ENCODE measurements at regions not wholly inside any gene's neighbourhood (a gene's known extent, or its start where the extent isn't known, plus 50 kb on each side); places are given as distances from the start of the nearest gene placed in this dataset.
"Not testable (repeated sequence)": the region's sequence is repeated elsewhere in the genome, so short reads cannot be mapped to it uniquely, and the experiment has no call there.

GRCh38 chr21:14050121-14050520, 160.6 kb downstream of the LIPI start:
- H3K27me3 Mint-ChIP-seq (ENCODE audit: unreplicated experiment): no peaks in the 10 kb centered on the region
- TF ChIP-seq CTCF (IDR thresholded peaks at IDR 0.05): no peak
- H3K4me1 Mint-ChIP-seq (ENCODE audit: unreplicated experiment): no peaks in the 10 kb centered on the region
- no peak for DNase-seq (ENCODE audit: extremely low spot score, unreplicated experiment)
- no peaks in the 10 kb centered on the region for H3K36me3 Mint-ChIP-seq (ENCODE audit: unreplicated experiment)
- H3K4me3 Mint-ChIP-seq (ENCODE audit: unreplicated experiment): no peak overlapping the region
- H3K27ac Mint-ChIP-seq (ENCODE audit: unreplicated experiment): no peak overlapping the region
- peaks cover 17% of the 10 kb centered on the region for H3K9me3 Mint-ChIP-seq (ENCODE audit: unreplicated experiment)

- H3K36me3 Mint-ChIP-seq (ENCODE audit: unreplicated experiment): no peaks in the 10 kb centered on the region
- H3K27me3 Mint-ChIP-seq (ENCODE audit: unreplicated experiment): no peaks in the 10 kb centered on the region
- no peak for TF ChIP-seq CTCF (IDR thresholded peaks at IDR 0.05)
- H3K9me3 Mint-ChIP-seq (ENCODE audit: unreplicated experiment): peaks cover 14% of the 10 kb centered on the region
- DNase-seq (ENCODE audit: extremely low spot score, unreplicated experiment): no peak
- H3K27ac Mint-ChIP-seq (ENCODE audit: unreplicated experiment): no peak overlapping the region
- H3K4me1 Mint-ChIP-seq (ENCODE audit: unreplicated experiment): no peaks in the 10 kb centered on the region
- H3K4me3 Mint-ChIP-seq (ENCODE audit: unreplicated experiment): no peak overlapping the region
These were observed 164.4 kb downstream of the LIPI start for GRCh38 chr21:14046401-14046800.

- no peaks in the 10 kb centered on the region for H3K4me1 Mint-ChIP-seq (ENCODE audit: unreplicated experiment)
- H3K4me3 Mint-ChIP-seq (ENCODE audit: unreplicated experiment): no peak overlapping the region
- H3K27me3 Mint-ChIP-seq (ENCODE audit: unreplicated experiment): no peaks in the 10 kb centered on the region
- H3K27ac Mint-ChIP-seq (ENCODE audit: unreplicated experiment): no peak overlapping the region
- no peak for TF ChIP-seq CTCF (IDR thresholded peaks at IDR 0.05)
- peaks cover 10% of the 10 kb centered on the region for H3K9me3 Mint-ChIP-seq (ENCODE audit: unreplicated experiment)
- H3K36me3 Mint-ChIP-seq (ENCODE audit: unreplicated experiment): no peaks in the 10 kb centered on the region
- DNase-seq (ENCODE audit: extremely low spot score, unreplicated experiment): no peak
These were observed 170.4 kb downstream of the LIPI start for GRCh38 chr21:14040386-14040785.

GRCh38 chr21:14028619-14029018, 182.1 kb downstream of the LIPI start:
- peak overlapping the region; percentile 33 for H3K4me3 Mint-ChIP-seq (ENCODE audit: unreplicated experiment)
- not testable (repeated sequence) for H3K4me1 Mint-ChIP-seq (ENCODE audit: unreplicated experiment); DNase-seq (ENCODE audit: extremely low spot score, unreplicated experiment); H3K36me3 Mint-ChIP-seq (ENCODE audit: unreplicated experiment); H3K27me3 Mint-ChIP-seq (ENCODE audit: unreplicated experiment); H3K9me3 Mint-ChIP-seq (ENCODE audit: unreplicated experiment); H3K27ac Mint-ChIP-seq (ENCODE audit: unreplicated experiment)

- not testable (repeated sequence) for H3K4me1 Mint-ChIP-seq (ENCODE audit: unreplicated experiment); H3K27me3 Mint-ChIP-seq (ENCODE audit: unreplicated experiment); H3K36me3 Mint-ChIP-seq (ENCODE audit: unreplicated experiment); H3K9me3 Mint-ChIP-seq (ENCODE audit: unreplicated experiment)
- Mint-ChIP-seq H3K4me3 (ENCODE audit: unreplicated experiment) (peak overlapping the region; percentile 86), H3K27ac (ENCODE audit: unreplicated experiment) (peak overlapping the region; percentile 86)
- DNase-seq (ENCODE audit: extremely low spot score, unreplicated experiment): peak; percentile 93
These were observed 183.4 kb downstream of the LIPI start for GRCh38 chr21:14027235-14027869.

- H3K9me3 Mint-ChIP-seq (ENCODE audit: unreplicated experiment); H3K36me3 Mint-ChIP-seq (ENCODE audit: unreplicated experiment); H3K27ac Mint-ChIP-seq (ENCODE audit: unreplicated experiment); H3K4me3 Mint-ChIP-seq (ENCODE audit: unreplicated experiment); H3K27me3 Mint-ChIP-seq (ENCODE audit: unreplicated experiment); DNase-seq (ENCODE audit: extremely low spot score, unreplicated experiment); H3K4me1 Mint-ChIP-seq (ENCODE audit: unreplicated experiment): not testable (repeated sequence)
These were observed 190.6 kb downstream of the LIPI start for GRCh38 chr21:14020108-14020507.

- not testable (repeated sequence) for H3K4me3 Mint-ChIP-seq (ENCODE audit: unreplicated experiment); H3K9me3 Mint-ChIP-seq (ENCODE audit: unreplicated experiment); H3K36me3 Mint-ChIP-seq (ENCODE audit: unreplicated experiment); H3K27ac Mint-ChIP-seq (ENCODE audit: unreplicated experiment); H3K27me3 Mint-ChIP-seq (ENCODE audit: unreplicated experiment); DNase-seq (ENCODE audit: extremely low spot score, unreplicated experiment); H3K4me1 Mint-ChIP-seq (ENCODE audit: unreplicated experiment)
These were observed 194.9 kb downstream of the LIPI start for GRCh38 chr21:14015841-14016240.

- not testable (repeated sequence) for H3K27ac Mint-ChIP-seq (ENCODE audit: unreplicated experiment); H3K4me3 Mint-ChIP-seq (ENCODE audit: unreplicated experiment); H3K36me3 Mint-ChIP-seq (ENCODE audit: unreplicated experiment); H3K9me3 Mint-ChIP-seq (ENCODE audit: unreplicated experiment); DNase-seq (ENCODE audit: extremely low spot score, unreplicated experiment); H3K4me1 Mint-ChIP-seq (ENCODE audit: unreplicated experiment); H3K27me3 Mint-ChIP-seq (ENCODE audit: unreplicated experiment)
These were observed 196.9 kb downstream of the LIPI start for GRCh38 chr21:14013623-14014498.

Measured in osteocyte (in vitro differentiated cells).